Mammary epithelial cell (primary cell): ENCODE measurements at regions not wholly inside any gene's neighbourhood (a gene's known extent, or its start where the extent isn't known, plus 50 kb on each side); places are given as distances from the start of the nearest gene placed in this dataset.

Experiments used
- EZH2 ChIP-seq: IDR thresholded peaks from 2 replicates; pipeline ENCODE4 v1.6.1; 2012; ENCODE audit warnings: low read length, inconsistent platforms, borderline replicate concordance
- TF ChIP-seq, protein P1 (sequence below), 2 donors: IDR thresholded peaks in 1 of 2; conservative IDR thresholded peaks in 1 of 2; 2 replicates each; pipeline ENCODE4 v1.5.1; 2011 to 2012; ENCODE audit warnings: inconsistent platforms in 2 of 2, low read length in 2 of 2, mild to moderate bottlenecking in 2 of 2, control low read depth in 1 of 2, low read depth in 1 of 2; ENCODE audit not compliant: insufficient read depth in 1 of 2; ENCODE audit errors: extremely low read depth in 1 of 2

DNA sequence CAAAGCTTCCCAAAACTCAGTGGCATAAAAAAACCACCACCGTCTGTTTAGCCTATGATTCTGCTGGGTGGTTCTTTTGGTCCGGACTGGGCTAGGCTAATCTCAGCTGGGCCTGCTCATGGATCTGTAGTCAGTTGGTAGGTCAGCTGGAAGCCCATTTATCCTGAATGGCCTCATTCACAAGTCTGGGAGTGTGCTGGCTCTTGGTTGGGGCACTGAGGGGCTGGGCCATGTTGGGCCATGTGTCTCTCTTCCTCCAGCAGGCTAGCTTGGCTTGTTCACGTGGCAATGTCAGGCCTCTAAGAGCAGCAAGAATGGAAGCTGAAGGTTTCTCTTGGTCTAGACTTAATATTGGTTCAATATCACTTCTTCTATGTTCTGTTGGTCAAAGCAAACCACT is 95.7 kb upstream of the HS6ST1 start:
- TF ChIP-seq, protein P1, sequence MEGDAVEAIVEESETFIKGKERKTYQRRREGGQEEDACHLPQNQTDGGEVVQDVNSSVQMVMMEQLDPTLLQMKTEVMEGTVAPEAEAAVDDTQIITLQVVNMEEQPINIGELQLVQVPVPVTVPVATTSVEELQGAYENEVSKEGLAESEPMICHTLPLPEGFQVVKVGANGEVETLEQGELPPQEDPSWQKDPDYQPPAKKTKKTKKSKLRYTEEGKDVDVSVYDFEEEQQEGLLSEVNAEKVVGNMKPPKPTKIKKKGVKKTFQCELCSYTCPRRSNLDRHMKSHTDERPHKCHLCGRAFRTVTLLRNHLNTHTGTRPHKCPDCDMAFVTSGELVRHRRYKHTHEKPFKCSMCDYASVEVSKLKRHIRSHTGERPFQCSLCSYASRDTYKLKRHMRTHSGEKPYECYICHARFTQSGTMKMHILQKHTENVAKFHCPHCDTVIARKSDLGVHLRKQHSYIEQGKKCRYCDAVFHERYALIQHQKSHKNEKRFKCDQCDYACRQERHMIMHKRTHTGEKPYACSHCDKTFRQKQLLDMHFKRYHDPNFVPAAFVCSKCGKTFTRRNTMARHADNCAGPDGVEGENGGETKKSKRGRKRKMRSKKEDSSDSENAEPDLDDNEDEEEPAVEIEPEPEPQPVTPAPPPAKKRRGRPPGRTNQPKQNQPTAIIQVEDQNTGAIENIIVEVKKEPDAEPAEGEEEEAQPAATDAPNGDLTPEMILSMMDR (conservative IDR thresholded peaks at IDR 0.05 in 1 of 2, IDR thresholded peaks at IDR 0.05 in 1 of 2; ENCODE audit: extremely low read depth in 1 of 2, insufficient read depth in 1 of 2, low read depth in 1 of 2, low read length in 2 of 2): no peak
- TF ChIP-seq EZH2: no peak
